Vagina (tissue), 2 donors: ENCODE measurements at regions not wholly inside any gene's neighbourhood (a gene's known extent, or its start where the extent isn't known, plus 50 kb on each side); places are given as distances from the start of the nearest gene placed in this dataset.

Experiments used
- CTCF ChIP-seq, 3 experiments: fragments of 450-650 bp in 2 of 3; fragments of 200-600 bp in 1 of 3; sonication (generic) in 1 of 3; IDR thresholded peaks; one replicate each; pipeline ENCODE4 v1.5.1; 2017 to 2019; ENCODE audit warnings: antibody characterized with exemption in 3 of 3, mild to moderate bottlenecking in 2 of 3, moderate library complexity in 2 of 3
- POLR2A ChIP-seq, 2 donors: fragments of 450-650 bp; IDR thresholded peaks; one replicate each; pipeline ENCODE4 v1.6.1; 2017; ENCODE audit warnings: antibody characterized with exemption in 2 of 2, mild to moderate bottlenecking in 2 of 2, moderate library complexity in 2 of 2

GRCh38 chr10:21423850-21424249 is 101.6 kb downstream of the SKIDA1 start:
- TF ChIP-seq CTCF (IDR thresholded peaks at IDR 0.05) = no peak
- no peak for TF ChIP-seq POLR2A (IDR thresholded peaks at IDR 0.05)
